ENCODE measurements at regions not wholly inside any gene's neighbourhood (a gene's known extent, or its start where the extent isn't known, plus 50 kb on each side); places are given as distances from the start of the nearest gene placed in this dataset.
A peak's percentile ranks its signal among the peaks of the same experiment; 100 is the strongest.

DNA sequence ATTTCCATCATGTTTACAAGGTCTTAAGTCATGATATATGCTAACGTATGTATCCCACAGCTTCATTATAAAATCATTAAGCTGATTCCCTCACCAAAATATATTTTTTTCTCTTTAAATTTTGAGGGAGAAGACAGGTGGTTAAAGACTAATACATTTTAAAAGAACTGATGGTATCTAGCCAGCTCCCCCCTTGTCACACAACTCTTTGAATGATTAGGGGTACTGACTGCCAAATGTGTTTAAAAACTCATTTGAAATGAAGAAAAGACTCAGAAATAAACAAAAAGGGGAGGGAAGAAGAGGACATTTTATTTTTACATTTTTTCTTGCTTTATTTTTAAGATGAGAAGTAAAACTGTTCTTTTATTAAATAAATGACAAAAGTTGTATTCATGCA lies 805.3 kb downstream of the SATB2 start:
- H3K36me3 Mint-ChIP-seq (ENCODE audit: low read depth, unreplicated experiment) = no peaks in the 10 kb centered on the region
- H3K4me3 Mint-ChIP-seq (ENCODE audit: unreplicated experiment) = no peak overlapping the region
- TF ChIP-seq, protein P1, sequence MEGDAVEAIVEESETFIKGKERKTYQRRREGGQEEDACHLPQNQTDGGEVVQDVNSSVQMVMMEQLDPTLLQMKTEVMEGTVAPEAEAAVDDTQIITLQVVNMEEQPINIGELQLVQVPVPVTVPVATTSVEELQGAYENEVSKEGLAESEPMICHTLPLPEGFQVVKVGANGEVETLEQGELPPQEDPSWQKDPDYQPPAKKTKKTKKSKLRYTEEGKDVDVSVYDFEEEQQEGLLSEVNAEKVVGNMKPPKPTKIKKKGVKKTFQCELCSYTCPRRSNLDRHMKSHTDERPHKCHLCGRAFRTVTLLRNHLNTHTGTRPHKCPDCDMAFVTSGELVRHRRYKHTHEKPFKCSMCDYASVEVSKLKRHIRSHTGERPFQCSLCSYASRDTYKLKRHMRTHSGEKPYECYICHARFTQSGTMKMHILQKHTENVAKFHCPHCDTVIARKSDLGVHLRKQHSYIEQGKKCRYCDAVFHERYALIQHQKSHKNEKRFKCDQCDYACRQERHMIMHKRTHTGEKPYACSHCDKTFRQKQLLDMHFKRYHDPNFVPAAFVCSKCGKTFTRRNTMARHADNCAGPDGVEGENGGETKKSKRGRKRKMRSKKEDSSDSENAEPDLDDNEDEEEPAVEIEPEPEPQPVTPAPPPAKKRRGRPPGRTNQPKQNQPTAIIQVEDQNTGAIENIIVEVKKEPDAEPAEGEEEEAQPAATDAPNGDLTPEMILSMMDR (IDR thresholded peaks at IDR 0.05; ENCODE audit: insufficient read depth, low read depth, low read length) = no peak
- no peak for TF ChIP-seq EZH2 (IDR thresholded peaks at IDR 0.05; ENCODE audit: insufficient read depth, low read length)
- DNase-seq (ENCODE audit: low read depth) (no peak), FAIRE-seq (no peak)
- H3K4me1 Mint-ChIP-seq (ENCODE audit: low read depth, unreplicated experiment) = no peaks in the 10 kb centered on the region
- Histone ChIP-seq H3K27ac (ENCODE audit: low read depth, low read length) (no peak overlapping the region), H3K4me2 (ENCODE audit: low read length) (no peak overlapping the region), H3K36me3 (ENCODE audit: insufficient read depth, low read length) (no peaks in the 10 kb centered on the region), H3K4me3 (ENCODE audit: insufficient read depth, low read depth, low read length) (no peak overlapping the region), H3K4me1 (ENCODE audit: insufficient read depth, low read length) (no peaks in the 10 kb centered on the region), H3K9ac (ENCODE audit: low read length) (no peak overlapping the region), H4K20me1 (ENCODE audit: insufficient read depth, low read length) (no peaks in the 10 kb centered on the region), H2AFZ (ENCODE audit: low read depth, low read length) (no peak overlapping the region), H3K27me3 (ENCODE audit: insufficient read depth, low read length) (no peaks in the 10 kb centered on the region), H3K79me2 (ENCODE audit: insufficient read depth, low read length) (no peaks in the 10 kb centered on the region), H3K9me3 (ENCODE audit: insufficient read depth, low read depth, low read length) (no peaks in the 10 kb centered on the region)
- H3K9me3 Mint-ChIP-seq (ENCODE audit: unreplicated experiment) = no peaks in the 10 kb centered on the region
- H3K27me3 Mint-ChIP-seq (ENCODE audit: low read depth, unreplicated experiment) = no peaks in the 10 kb centered on the region
- no peak overlapping the region for H3K27ac Mint-ChIP-seq (ENCODE audit: unreplicated experiment)

DNA sequence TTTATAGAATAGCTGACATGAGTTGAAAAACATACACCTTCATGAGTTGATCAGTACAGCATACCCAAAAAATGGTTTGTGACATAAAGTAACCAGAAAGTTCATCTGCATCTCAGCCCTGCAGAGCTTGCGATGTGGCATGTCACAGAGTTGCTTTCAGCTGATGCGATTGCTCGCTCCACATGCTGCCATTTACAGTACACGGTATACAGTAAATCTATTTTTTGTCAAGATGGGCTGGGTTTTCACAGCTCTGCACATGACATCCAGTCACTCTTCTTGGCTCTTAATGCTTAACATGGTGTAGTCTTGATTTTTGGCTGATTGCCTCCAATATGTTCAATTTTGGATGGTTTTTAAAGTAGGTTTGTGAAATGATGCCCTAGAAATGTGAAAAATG lies 811.9 kb downstream of the SATB2 start:
- no peak overlapping the region for H3K4me3 Mint-ChIP-seq (ENCODE audit: unreplicated experiment)
- no peak for FAIRE-seq

DNA sequence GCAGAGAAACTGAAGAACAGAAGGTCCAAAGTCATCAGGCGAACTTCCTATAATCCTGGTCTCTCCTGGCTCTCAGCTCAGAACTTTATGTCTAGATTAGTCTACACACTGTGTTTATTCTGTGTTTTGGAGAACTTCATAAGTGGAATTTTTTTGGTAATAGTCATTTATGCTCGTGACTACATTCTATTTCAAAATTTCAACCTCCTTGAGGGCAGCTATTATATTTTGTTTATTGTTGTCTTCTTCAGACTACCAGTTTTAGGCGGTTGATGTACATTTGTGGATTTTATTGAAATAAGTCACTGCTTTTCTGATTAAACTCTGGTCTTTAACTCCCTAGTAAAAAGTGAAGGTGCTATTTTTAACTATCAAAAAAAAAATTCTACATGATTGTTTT lies 816.6 kb downstream of the SATB2 start:
- Mint-ChIP-seq H3K27me3 (ENCODE audit: low read depth, unreplicated experiment) (peaks cover 3% of the 10 kb centered on the region), H3K9me3 (ENCODE audit: unreplicated experiment) (no peaks in the 10 kb centered on the region), H3K4me1 (ENCODE audit: low read depth, unreplicated experiment) (no peaks in the 10 kb centered on the region), H3K27ac (ENCODE audit: unreplicated experiment) (no peak overlapping the region), H3K36me3 (ENCODE audit: low read depth, unreplicated experiment) (no peaks in the 10 kb centered on the region), H3K4me3 (ENCODE audit: unreplicated experiment) (no peak overlapping the region)
- Histone ChIP-seq H3K27ac (ENCODE audit: low read depth, low read length) (no peak overlapping the region), H3K4me2 (ENCODE audit: low read length) (no peak overlapping the region), H2AFZ (ENCODE audit: low read depth, low read length) (no peak overlapping the region), H3K4me3 (ENCODE audit: insufficient read depth, low read depth, low read length) (no peak overlapping the region), H3K36me3 (ENCODE audit: insufficient read depth, low read length) (no peaks in the 10 kb centered on the region), H3K27me3 (ENCODE audit: insufficient read depth, low read length) (no peaks in the 10 kb centered on the region), H3K9me3 (ENCODE audit: insufficient read depth, low read depth, low read length) (no peaks in the 10 kb centered on the region), H3K79me2 (ENCODE audit: insufficient read depth, low read length) (no peaks in the 10 kb centered on the region), H4K20me1 (ENCODE audit: insufficient read depth, low read length) (no peaks in the 10 kb centered on the region), H3K9ac (ENCODE audit: low read length) (no peak overlapping the region), H3K4me1 (ENCODE audit: insufficient read depth, low read length) (no peaks in the 10 kb centered on the region)
- no peak for DNase-seq (ENCODE audit: low read depth)
- TF ChIP-seq, protein P1 (IDR thresholded peaks at IDR 0.05; ENCODE audit: insufficient read depth, low read depth, low read length) = no peak
- no peak for TF ChIP-seq EZH2 (IDR thresholded peaks at IDR 0.05; ENCODE audit: insufficient read depth, low read length)
- peak; percentile 55 for FAIRE-seq

More for the DNA sequence above, 811.9 kb downstream of the SATB2 start:
- Histone ChIP-seq H4K20me1 (ENCODE audit: insufficient read depth, low read length) (no peaks in the 10 kb centered on the region), H3K4me3 (ENCODE audit: insufficient read depth, low read depth, low read length) (no peak overlapping the region), H3K27me3 (ENCODE audit: insufficient read depth, low read length) (no peaks in the 10 kb centered on the region), H3K9me3 (ENCODE audit: insufficient read depth, low read depth, low read length) (no peaks in the 10 kb centered on the region), H3K4me1 (ENCODE audit: insufficient read depth, low read length) (no peaks in the 10 kb centered on the region), H3K36me3 (ENCODE audit: insufficient read depth, low read length) (no peaks in the 10 kb centered on the region), H3K9ac (ENCODE audit: low read length) (no peak overlapping the region), H3K79me2 (ENCODE audit: insufficient read depth, low read length) (no peaks in the 10 kb centered on the region), H3K4me2 (ENCODE audit: low read length) (no peak overlapping the region), H2AFZ (ENCODE audit: low read depth, low read length) (no peak overlapping the region), H3K27ac (ENCODE audit: low read depth, low read length) (no peak overlapping the region)
- Mint-ChIP-seq H3K9me3 (ENCODE audit: unreplicated experiment) (no peaks in the 10 kb centered on the region), H3K27ac (ENCODE audit: unreplicated experiment) (no peak overlapping the region), H3K36me3 (ENCODE audit: low read depth, unreplicated experiment) (no peaks in the 10 kb centered on the region), H3K4me1 (ENCODE audit: low read depth, unreplicated experiment) (no peaks in the 10 kb centered on the region), H3K27me3 (ENCODE audit: low read depth, unreplicated experiment) (no peaks in the 10 kb centered on the region)
- TF ChIP-seq, protein P1 (IDR thresholded peaks at IDR 0.05; ENCODE audit: insufficient read depth, low read depth, low read length) = no peak
- TF ChIP-seq EZH2 (IDR thresholded peaks at IDR 0.05; ENCODE audit: insufficient read depth, low read length) = no peak
- no peak for DNase-seq (ENCODE audit: low read depth)
